Liver (tissue), 8 donors: ENCODE measurements at regions not wholly inside any gene's neighbourhood (a gene's known extent, or its start where the extent isn't known, plus 50 kb on each side); places are given as distances from the start of the nearest gene placed in this dataset.

ENCODE experiments used
- DNase-seq: peaks from one replicate; pipeline ENCODE4 v3.0.0-alpha.2; 2017; ENCODE audit warnings: low spot score
- H3K27ac ChIP-seq, 2 donors: one replicate each; pipeline ENCODE4 v1.7.0; 2013; ENCODE audit warnings: inconsistent platforms in 2 of 2, low read length in 2 of 2, control low read depth in 1 of 2, low read depth in 1 of 2, mild to moderate bottlenecking in 1 of 2
- H3K27me3 ChIP-seq, 4 donors: one replicate each; pipeline versions ENCODE4 v1.6.1 to v1.7.0; 2013; ENCODE audit warnings: low read length in 3 of 4, inconsistent platforms in 1 of 4, mild to moderate bottlenecking in 1 of 4, moderate library complexity in 1 of 4; ENCODE audit not compliant: control insufficient read depth in 4 of 4, insufficient read depth in 4 of 4
- H3K36me3 ChIP-seq, 4 donors: one replicate each; pipeline versions ENCODE4 v1.6.1 to v1.7.0; 2013; ENCODE audit warnings: low read length in 3 of 4, mild to moderate bottlenecking in 3 of 4, low read depth in 1 of 4, moderate library complexity in 1 of 4; ENCODE audit not compliant: control insufficient read depth in 4 of 4, insufficient read depth in 3 of 4
- H3K4me1 ChIP-seq, 4 donors: one replicate each; pipeline versions ENCODE4 v1.6.1 to v1.7.0; 2013; ENCODE audit warnings: low read length in 3 of 4, mild to moderate bottlenecking in 3 of 4, moderate library complexity in 1 of 4; ENCODE audit not compliant: control insufficient read depth in 4 of 4, insufficient read depth in 4 of 4
- H3K4me3 ChIP-seq, 3 donors: one replicate each; pipeline versions ENCODE4 v1.6.1 to v1.7.0; 2013; ENCODE audit warnings: low read length in 3 of 3, control low read depth in 1 of 3, low read depth in 1 of 3, mild to moderate bottlenecking in 1 of 3
- H3K9ac ChIP-seq, 2 donors: one replicate each; pipeline ENCODE4 v1.7.0; 2013; ENCODE audit warnings: low read length in 2 of 2, mild to moderate bottlenecking in 2 of 2, moderate library complexity in 2 of 2, control low read depth in 1 of 2, low read depth in 1 of 2
- H3K9me3 ChIP-seq, 4 donors: one replicate each; pipeline versions ENCODE4 v1.6.1 to v1.7.0; 2013; ENCODE audit warnings: low read length in 3 of 4; ENCODE audit not compliant: control insufficient read depth in 4 of 4
- EGR1 ChIP-seq, 2 donors: IDR thresholded peaks; 2 replicates each; pipeline ENCODE4 v1.6.1; 2016 to 2018; ENCODE audit warnings: antibody characterized with exemption in 2 of 2, low read depth in 2 of 2
- FOXA1 ChIP-seq: IDR thresholded peaks from 2 replicates; pipeline ENCODE4 v1.6.1; 2016; ENCODE audit warnings: antibody characterized with exemption
- GABPA ChIP-seq, 2 donors: IDR thresholded peaks in 1 of 2; conservative IDR thresholded peaks in 1 of 2; 2 replicates each; pipeline ENCODE4 v1.6.1; 2016; ENCODE audit warnings: antibody characterized with exemption in 2 of 2, mild to moderate bottlenecking in 1 of 2, moderate library complexity in 1 of 2
- HNF4A ChIP-seq, 2 donors: conservative IDR thresholded peaks; 2 replicates each; pipeline ENCODE4 v1.6.1; 2016; ENCODE audit warnings: antibody characterized with exemption in 2 of 2, mild to moderate bottlenecking in 2 of 2
- HNF4G ChIP-seq: IDR thresholded peaks from 2 replicates; pipeline ENCODE4 v1.6.1; 2016; ENCODE audit warnings: antibody characterized with exemption
- JUND ChIP-seq, 2 donors: IDR thresholded peaks; 2 replicates each; pipeline ENCODE4 v1.6.1; 2016; ENCODE audit warnings: antibody characterized with exemption in 2 of 2
- NR2F2 ChIP-seq: IDR thresholded peaks from 2 replicates; pipeline ENCODE4 v1.6.1; 2016; ENCODE audit warnings: antibody characterized with exemption
- RAD21 ChIP-seq, 2 donors: IDR thresholded peaks; 2 replicates each; pipeline ENCODE4 v1.6.1; 2016; ENCODE audit warnings: antibody characterized with exemption in 2 of 2, mild to moderate bottlenecking in 2 of 2
- SP1 ChIP-seq: IDR thresholded peaks from 2 replicates; pipeline ENCODE4 v1.6.1; 2018; ENCODE audit warnings: antibody characterized with exemption, mild to moderate bottlenecking
- TAF1 ChIP-seq: conservative IDR thresholded peaks from 2 replicates; pipeline ENCODE4 v1.6.1; 2016; ENCODE audit warnings: antibody characterized with exemption, mild to moderate bottlenecking
- YY1 ChIP-seq: IDR thresholded peaks from 2 replicates; pipeline ENCODE4 v1.6.1; 2016; ENCODE audit warnings: antibody characterized with exemption, mild to moderate bottlenecking
- WGBS: extraction: QIAGEN DNeasy Blood & Tissue Kit; methylation state at CpG from one replicate; pipeline ENCODE4 v1.1.7; 2013; 5-methylcytosine and 5-hydroxymethylcytosine counted together
- TF ChIP-seq, protein P1 (sequence below): fragments of 150-350 bp; IDR thresholded peaks from 2 replicates; pipeline ENCODE4 v1.5.1; 2017; ENCODE audit warnings: improper control_type of control experiment, low read depth, low read length; ENCODE audit not compliant: missing input control
- TF ChIP-seq, protein P2 (sequence below): IDR thresholded peaks from 2 replicates; pipeline ENCODE4 v1.6.1; 2016; ENCODE audit warnings: antibody characterized with exemption
- TF ChIP-seq, protein P3 (sequence below): IDR thresholded peaks from 2 replicates; pipeline ENCODE4 v1.6.1; 2016; ENCODE audit warnings: antibody characterized with exemption, mild to moderate bottlenecking
- TF ChIP-seq, protein P4 (sequence below): IDR thresholded peaks from 2 replicates; pipeline ENCODE4 v1.6.1; 2016; ENCODE audit warnings: antibody characterized with exemption
- donor health status: healthy.
- donor health status: healthy.
- donor health status: healthy.
- donor health status: healthy.
- donor health status: healthy.

DNA sequence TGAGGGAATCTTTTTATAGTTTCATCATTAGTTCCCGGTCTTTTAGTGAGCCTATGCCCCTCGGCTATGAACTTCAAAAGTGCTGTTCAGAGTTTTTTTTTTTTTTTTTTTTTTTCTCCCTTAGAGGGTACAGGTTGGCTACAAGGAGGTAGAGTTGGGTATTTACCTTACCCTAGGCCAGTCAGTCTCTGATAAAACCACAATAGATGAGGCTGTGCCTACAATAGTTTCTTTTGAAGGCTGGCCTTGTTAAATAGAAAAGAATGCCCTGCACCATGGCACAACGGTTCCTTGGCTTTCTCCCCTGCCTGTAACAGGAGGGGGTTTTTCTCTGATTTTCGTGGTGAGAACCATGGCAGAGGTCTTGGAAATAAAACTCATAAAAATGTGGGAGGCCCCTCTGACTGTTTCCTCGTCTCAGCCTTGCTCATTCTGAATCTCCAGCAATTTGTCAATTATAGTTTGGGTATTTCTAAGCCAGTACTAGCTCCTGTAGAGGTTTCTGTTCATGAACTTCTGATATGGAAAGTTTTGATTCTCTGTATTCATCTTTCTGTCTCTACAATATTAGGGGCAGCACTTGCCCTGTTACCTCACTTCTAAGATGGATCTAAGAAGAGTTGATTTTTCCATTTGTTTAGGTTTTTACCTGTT lies 152.0 kb downstream of the MTRR start:
- TF ChIP-seq, protein P1, sequence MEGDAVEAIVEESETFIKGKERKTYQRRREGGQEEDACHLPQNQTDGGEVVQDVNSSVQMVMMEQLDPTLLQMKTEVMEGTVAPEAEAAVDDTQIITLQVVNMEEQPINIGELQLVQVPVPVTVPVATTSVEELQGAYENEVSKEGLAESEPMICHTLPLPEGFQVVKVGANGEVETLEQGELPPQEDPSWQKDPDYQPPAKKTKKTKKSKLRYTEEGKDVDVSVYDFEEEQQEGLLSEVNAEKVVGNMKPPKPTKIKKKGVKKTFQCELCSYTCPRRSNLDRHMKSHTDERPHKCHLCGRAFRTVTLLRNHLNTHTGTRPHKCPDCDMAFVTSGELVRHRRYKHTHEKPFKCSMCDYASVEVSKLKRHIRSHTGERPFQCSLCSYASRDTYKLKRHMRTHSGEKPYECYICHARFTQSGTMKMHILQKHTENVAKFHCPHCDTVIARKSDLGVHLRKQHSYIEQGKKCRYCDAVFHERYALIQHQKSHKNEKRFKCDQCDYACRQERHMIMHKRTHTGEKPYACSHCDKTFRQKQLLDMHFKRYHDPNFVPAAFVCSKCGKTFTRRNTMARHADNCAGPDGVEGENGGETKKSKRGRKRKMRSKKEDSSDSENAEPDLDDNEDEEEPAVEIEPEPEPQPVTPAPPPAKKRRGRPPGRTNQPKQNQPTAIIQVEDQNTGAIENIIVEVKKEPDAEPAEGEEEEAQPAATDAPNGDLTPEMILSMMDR: no peak
- no peak for TF ChIP-seq NR2F2
- TF ChIP-seq GABPA (IDR thresholded peaks at IDR 0.05 in 1 of 2, conservative IDR thresholded peaks at IDR 0.05 in 1 of 2): no peak
- no peak for TF ChIP-seq TAF1
- TF ChIP-seq HNF4A (conservative IDR thresholded peaks at IDR 0.05): no peak
- no peak for TF ChIP-seq JUND (IDR thresholded peaks at IDR 0.05)
- TF ChIP-seq RAD21 (IDR thresholded peaks at IDR 0.05): no peak
- TF ChIP-seq, protein P2, sequence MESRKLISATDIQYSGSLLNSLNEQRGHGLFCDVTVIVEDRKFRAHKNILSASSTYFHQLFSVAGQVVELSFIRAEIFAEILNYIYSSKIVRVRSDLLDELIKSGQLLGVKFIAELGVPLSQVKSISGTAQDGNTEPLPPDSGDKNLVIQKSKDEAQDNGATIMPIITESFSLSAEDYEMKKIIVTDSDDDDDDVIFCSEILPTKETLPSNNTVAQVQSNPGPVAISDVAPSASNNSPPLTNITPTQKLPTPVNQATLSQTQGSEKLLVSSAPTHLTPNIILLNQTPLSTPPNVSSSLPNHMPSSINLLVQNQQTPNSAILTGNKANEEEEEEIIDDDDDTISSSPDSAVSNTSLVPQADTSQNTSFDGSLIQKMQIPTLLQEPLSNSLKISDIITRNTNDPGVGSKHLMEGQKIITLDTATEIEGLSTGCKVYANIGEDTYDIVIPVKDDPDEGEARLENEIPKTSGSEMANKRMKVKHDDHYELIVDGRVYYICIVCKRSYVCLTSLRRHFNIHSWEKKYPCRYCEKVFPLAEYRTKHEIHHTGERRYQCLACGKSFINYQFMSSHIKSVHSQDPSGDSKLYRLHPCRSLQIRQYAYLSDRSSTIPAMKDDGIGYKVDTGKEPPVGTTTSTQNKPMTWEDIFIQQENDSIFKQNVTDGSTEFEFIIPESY: no peak
- no peak for TF ChIP-seq FOXA1
- Histone ChIP-seq H3K4me3 (no peak overlapping the region), H3K27me3 (no peaks in the 10 kb centered on the region), H3K9me3 (no peaks in the 10 kb centered on the region), H3K36me3 (no peaks in the 10 kb centered on the region), H3K27ac (no peak overlapping the region), H3K4me1 (no peaks in the 10 kb centered on the region), H3K9ac (no peak overlapping the region)
- WGBS: 63% methylated on average over 5 of the region's 5 CpGs
- DNase-seq: no peak

DNA sequence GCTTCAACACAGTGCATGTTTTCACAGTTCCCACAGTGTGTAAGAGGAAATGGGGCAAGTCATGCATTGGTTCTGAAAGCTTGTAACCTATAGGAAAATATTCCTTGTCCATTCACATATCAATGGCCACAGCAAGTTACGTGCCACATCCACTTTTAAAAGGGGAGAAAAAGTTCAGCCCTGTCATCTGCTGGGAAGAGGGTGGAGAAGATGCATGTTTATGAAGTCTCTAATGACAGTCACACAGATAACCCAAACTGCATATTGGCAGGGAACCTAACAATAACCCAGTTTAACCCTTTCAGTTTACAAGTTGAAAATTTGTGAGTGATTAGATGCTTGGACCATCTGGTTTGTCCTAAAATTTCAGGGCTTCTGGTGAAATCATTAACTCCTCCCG lies 159.3 kb downstream of the MTRR start:
- WGBS: 81% methylated on average over 2 of the region's 2 CpGs
- Histone ChIP-seq H3K27ac (no peak overlapping the region), H3K9ac (no peak overlapping the region), H3K4me3 (no peak overlapping the region), H3K9me3 (no peaks in the 10 kb centered on the region), H3K36me3 (no peaks in the 10 kb centered on the region), H3K27me3 (no peaks in the 10 kb centered on the region), H3K4me1 (no peaks in the 10 kb centered on the region)
- TF ChIP-seq, protein P3, sequence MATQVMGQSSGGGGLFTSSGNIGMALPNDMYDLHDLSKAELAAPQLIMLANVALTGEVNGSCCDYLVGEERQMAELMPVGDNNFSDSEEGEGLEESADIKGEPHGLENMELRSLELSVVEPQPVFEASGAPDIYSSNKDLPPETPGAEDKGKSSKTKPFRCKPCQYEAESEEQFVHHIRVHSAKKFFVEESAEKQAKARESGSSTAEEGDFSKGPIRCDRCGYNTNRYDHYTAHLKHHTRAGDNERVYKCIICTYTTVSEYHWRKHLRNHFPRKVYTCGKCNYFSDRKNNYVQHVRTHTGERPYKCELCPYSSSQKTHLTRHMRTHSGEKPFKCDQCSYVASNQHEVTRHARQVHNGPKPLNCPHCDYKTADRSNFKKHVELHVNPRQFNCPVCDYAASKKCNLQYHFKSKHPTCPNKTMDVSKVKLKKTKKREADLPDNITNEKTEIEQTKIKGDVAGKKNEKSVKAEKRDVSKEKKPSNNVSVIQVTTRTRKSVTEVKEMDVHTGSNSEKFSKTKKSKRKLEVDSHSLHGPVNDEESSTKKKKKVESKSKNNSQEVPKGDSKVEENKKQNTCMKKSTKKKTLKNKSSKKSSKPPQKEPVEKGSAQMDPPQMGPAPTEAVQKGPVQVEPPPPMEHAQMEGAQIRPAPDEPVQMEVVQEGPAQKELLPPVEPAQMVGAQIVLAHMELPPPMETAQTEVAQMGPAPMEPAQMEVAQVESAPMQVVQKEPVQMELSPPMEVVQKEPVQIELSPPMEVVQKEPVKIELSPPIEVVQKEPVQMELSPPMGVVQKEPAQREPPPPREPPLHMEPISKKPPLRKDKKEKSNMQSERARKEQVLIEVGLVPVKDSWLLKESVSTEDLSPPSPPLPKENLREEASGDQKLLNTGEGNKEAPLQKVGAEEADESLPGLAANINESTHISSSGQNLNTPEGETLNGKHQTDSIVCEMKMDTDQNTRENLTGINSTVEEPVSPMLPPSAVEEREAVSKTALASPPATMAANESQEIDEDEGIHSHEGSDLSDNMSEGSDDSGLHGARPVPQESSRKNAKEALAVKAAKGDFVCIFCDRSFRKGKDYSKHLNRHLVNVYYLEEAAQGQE: no peak
- TF ChIP-seq, protein P2: no peak
- TF ChIP-seq YY1 (no peak), GABPA (IDR thresholded peaks at IDR 0.05 in 1 of 2, conservative IDR thresholded peaks at IDR 0.05 in 1 of 2) (no peak), HNF4G (no peak), EGR1 (IDR thresholded peaks at IDR 0.05; ENCODE audit: low read depth in 2 of 2) (no peak), NR2F2 (no peak), RAD21 (IDR thresholded peaks at IDR 0.05) (no peak), SP1 (no peak), FOXA1 (no peak)
- TF ChIP-seq, protein P4, sequence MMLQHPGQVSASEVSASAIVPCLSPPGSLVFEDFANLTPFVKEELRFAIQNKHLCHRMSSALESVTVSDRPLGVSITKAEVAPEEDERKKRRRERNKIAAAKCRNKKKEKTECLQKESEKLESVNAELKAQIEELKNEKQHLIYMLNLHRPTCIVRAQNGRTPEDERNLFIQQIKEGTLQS: no peak
- TF ChIP-seq, protein P1: no peak
- no peak for DNase-seq
